HTR-8/SVneo (cell line): ENCODE measurements at regions not wholly inside any gene's neighbourhood (a gene's known extent, or its start where the extent isn't known, plus 50 kb on each side); places are given as distances from the start of the nearest gene placed in this dataset.
A peak's percentile ranks its signal among the peaks of the same experiment; 100 is the strongest.

Source experiments
- DNase-seq: peaks from one replicate; pipeline ENCODE4 v3.0.0; 2011; ENCODE audit warnings: low spot score, mixed read lengths; ENCODE audit not compliant: insufficient read length
- FAIRE-seq: peaks from 2 replicates; lab custom pipeline; 2011; peaks lifted over from hg19 to GRCh38; lab: Jason Lieb, UNC

DNA sequence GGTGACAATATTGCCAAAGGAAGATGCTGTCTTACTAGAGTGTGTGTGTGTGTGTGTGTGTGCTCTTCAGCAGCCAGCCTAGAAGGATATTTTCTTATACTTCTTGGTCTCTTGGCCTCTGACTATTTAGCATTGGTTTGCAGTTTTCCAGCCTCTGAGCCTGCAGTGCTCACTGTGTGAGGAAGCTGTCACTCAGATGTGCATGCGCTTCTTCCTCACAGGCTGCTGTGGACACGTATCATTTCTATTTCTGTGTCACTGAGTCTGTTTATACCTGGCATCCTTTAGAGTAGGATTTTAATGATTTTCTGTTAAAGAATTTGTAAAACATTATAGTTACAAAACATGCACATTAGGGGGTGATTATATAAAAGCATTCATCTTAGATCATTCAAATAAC is 83.3 kb downstream of the ALDH8A1 start:
- peak; percentile 57 for FAIRE-seq
- DNase-seq = no peak

GRCh38 chr6:134864558-134864957 is 85.3 kb downstream of the ALDH8A1 start:
- FAIRE-seq (no peak), DNase-seq (no peak)

DNA sequence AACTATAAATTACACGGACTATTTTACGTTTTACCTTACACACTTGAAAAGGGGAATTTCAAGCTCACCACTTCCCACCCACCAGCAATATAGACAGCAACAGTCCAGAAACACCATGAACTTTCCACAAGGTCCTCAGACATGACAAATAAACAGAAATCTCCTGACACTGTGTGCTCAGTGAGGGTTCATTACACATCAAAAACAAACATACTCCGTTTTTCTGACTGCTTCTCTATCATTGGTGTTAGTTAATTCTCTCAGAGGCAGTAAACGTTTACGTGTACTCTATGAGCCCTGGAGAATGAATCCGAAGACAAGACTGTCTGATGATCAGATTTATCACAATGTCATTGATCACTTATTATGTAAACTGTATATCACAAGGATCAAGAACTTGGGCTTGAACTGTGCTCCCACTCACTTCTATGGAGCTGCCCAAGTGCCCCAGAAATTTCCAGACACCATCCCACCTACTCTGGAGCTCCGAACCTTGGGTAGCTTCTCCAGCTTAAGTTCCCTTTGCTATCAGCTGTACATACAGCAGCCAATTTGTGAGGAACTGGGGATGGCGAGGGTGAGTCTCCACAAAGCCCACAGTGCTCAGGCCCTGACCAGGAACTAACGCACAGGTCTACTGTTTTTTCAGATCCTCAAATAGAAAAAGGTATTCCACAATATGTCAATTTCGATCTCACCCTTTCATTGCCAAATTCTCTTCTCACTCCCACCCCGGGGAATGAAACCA is 86.0 kb downstream of the ALDH8A1 start:
- DNase-seq (no peak), FAIRE-seq (no peak)

DNA sequence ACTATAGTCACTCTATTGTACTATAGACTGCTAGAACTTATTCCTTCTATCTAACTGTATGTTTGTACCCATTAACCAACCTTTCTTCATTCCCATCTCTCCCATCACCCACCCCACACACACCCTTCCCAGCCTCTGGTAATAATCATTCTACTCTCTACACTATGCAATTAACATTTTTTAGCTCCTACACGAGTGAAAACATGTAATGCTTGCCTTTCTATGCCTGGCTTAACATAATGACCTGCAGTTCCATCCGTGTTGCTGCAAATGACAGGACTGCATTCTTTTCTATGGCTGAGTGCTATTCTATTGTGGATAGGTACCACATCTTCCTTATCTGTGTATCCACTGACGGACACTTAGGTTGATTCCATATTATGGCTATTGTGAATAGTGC is 95.5 kb downstream of the ALDH8A1 start:
- no peak for FAIRE-seq
- DNase-seq = no peak

DNA sequence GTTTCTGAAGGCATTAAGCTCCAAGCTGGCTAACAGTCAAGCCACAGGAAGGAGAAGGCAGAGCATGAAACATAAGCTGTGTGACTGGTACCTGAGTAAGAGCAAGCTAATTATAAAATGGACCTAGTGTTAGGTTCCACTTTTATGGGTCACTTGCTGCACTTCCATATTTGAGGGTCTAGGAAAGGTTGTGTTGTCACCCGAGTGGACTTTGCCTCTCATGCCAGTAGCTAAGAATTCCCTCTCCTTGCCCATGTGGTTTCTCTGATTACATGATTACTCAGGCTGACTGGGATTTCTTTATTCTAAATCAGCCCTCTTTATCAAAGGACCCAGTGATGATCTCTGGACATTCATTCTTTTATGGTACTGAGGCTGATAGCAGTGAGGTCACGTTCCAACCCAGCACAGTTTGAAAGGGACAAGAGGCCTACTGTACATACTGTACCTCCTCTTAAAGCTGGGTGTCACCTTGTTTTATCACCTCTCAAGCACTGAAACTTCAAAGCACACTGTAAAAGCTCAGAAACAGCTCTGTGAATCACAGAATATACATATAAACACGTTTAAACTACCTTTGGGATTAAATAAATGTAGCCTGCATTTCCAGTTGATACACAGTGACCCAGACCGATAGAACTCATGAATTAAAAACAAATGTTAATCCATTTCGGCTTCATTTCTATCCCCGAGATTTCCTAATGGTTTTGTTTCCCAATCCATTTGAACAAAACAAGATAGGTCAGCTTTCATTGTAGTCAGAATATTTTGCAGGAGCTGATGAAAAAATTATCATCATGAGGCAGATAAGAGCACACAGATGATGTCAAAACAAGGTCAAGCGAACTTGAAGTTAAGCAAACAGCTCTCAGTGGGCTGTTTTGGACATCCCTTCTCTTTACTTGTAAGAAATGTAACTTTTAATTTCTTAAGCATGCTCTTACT is 96.5 kb downstream of the ALDH8A1 start:
- FAIRE-seq (peak; percentile 52), DNase-seq (peak; percentile 10)

GRCh38 chr6:134851548-134851947 is 98.4 kb downstream of the ALDH8A1 start:
- FAIRE-seq = no peak
- DNase-seq = no peak

- DNase-seq = no peak
- no peak for FAIRE-seq
Measured at GRCh38 chr6:134850721-134851305, 99.1 kb downstream of the ALDH8A1 start.

GRCh38 chr6:134849920-134850447 is 99.9 kb downstream of the ALDH8A1 start:
- FAIRE-seq (no peak), DNase-seq (no peak)

- FAIRE-seq (peak; percentile 16), DNase-seq (no peak)
Measured at GRCh38 chr6:134848076-134848475, 101.8 kb downstream of the ALDH8A1 start.

DNA sequence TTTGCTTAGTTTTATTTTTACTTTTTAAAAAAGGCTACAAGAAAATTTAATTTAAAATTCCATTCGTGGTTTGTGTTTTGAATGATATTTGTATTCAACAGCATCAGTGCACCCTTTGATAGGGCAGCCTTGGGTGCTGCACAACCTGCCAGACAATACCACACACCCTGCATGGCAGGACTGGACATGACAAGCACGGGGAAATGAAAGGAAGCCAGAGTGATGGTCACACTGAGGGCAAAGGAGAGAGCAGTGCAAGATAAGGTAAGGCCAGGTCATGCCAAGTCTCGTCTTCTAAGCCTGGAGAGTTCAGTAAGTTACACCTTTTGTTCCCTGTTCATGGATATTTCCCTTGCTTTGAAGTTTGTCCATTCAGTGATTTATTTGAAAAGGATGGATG is 103.0 kb downstream of the ALDH8A1 start:
- FAIRE-seq = no peak

DNA sequence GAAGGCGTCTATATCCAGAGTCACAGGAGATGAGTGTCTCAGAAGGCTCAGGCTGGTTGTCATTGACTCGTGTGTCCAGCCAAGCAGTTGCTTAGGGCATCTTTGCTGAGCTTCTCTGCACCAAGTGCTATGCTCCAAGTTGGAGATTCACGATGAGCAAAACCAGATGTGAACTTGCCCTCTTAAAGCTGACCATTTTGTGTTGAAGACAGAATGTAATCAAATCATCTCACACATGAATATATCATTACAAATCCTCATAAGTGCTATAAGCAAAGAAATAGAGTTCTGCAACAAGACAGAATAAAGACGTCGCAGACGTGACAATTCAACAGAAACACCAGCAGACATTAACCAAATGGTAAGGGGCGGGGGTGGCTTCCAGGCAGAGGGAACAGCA is 103.9 kb downstream of the ALDH8A1 start:
- DNase-seq = no peak
- no peak for FAIRE-seq

More for the DNA sequence above, 103.0 kb downstream of the ALDH8A1 start:
- DNase-seq = no peak

DNA sequence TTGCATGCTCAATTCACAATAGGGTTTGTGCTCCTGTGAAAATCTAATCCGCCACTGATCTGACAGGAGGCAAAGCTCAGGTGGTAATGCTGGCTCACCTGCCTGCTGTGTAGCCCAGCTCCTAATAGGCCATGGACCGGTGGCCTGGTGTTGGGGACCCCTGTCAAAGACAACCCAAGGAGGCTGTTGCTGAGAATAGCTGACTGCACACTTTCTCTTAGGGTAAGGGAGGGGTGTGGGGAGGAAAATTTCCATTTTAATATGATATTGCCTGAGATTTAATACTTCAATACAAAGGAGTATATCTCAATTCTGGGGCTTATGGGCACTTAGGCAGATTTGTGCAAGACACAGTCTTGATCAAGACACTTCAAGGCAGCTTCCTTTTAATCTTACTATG is 105.8 kb downstream of the ALDH8A1 start:
- DNase-seq (no peak), FAIRE-seq (no peak)

DNA sequence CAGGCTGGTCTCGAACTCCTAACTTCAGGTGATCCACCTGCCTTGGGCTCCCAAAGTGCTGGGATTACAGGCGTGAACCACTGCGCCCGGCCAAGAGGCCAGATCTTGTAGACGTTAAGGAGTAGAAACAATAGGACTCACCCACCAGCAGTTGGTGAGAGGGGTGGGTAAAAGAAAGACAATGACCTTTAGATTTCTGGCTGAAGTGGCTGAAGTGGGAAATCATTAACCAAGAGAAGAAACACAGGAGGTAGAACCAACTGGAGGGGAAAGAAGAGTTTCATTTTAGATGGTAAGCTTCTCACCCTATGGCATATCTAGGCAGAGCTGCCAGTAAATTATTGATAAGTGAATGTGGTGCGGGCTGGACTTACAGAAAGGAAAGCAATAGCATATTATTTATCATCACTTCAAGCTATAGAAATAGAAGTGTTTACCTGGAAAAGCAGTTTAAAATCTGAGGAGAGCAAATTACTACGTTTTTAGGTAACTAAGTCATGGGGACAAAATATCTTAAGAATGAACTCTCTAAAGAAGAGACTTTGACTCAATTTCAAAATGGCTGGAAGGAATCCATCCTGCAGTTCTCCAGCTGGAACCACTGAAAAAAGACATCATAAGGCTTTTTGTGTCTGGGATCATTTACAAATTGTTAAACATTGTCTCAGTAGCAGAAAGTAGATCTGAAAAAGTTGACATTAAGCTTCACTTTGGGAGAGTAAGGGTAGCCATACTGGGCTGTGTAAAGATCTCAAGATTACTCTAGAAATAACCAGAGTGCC is 109.6 kb downstream of the ALDH8A1 start:
- FAIRE-seq = no peak
- no peak for DNase-seq

GRCh38 chr6:134835993-134836392 is 113.9 kb downstream of the ALDH8A1 start:
- DNase-seq (no peak), FAIRE-seq (no peak)

GRCh38 chr6:134830940-134831339 is 119.0 kb downstream of the ALDH8A1 start:
- no peak for DNase-seq
- no peak for FAIRE-seq

DNA sequence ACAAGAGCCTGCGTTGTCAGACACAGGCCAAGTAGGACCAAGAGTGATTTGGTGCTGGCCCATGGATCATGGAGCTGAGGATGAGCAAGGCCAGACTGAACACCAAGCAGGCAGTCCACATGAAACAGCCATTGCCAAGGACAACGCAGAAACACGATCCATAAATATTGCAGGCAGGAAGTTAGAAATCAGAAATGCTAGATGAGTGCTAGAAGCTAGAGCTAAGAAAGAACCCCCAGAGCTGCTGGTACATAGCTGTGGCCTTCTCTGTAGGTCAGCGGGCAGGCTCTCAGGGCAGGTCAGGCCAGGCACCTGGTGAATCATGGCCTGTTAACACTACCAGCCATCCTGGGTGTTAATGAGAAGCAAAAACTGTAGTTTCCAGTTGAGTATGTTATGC is 119.7 kb downstream of the ALDH8A1 start:
- no peak for DNase-seq
- FAIRE-seq = no peak

GRCh38 chr6:134828641-134829040 is 121.3 kb downstream of the ALDH8A1 start:
- no peak for DNase-seq
- FAIRE-seq = no peak

- DNase-seq (peak; percentile 70), FAIRE-seq (no peak)
Measured at GRCh38 chr6:134826889-134827737, 122.8 kb downstream of the ALDH8A1 start.

GRCh38 chr6:134823710-134824034 is 126.2 kb downstream of the ALDH8A1 start:
- DNase-seq (no peak), FAIRE-seq (no peak)
